ENCODE measurements at regions not wholly inside any gene's neighbourhood (a gene's known extent, or its start where the extent isn't known, plus 50 kb on each side); places are given as distances from the start of the nearest gene placed in this dataset.

DNA sequence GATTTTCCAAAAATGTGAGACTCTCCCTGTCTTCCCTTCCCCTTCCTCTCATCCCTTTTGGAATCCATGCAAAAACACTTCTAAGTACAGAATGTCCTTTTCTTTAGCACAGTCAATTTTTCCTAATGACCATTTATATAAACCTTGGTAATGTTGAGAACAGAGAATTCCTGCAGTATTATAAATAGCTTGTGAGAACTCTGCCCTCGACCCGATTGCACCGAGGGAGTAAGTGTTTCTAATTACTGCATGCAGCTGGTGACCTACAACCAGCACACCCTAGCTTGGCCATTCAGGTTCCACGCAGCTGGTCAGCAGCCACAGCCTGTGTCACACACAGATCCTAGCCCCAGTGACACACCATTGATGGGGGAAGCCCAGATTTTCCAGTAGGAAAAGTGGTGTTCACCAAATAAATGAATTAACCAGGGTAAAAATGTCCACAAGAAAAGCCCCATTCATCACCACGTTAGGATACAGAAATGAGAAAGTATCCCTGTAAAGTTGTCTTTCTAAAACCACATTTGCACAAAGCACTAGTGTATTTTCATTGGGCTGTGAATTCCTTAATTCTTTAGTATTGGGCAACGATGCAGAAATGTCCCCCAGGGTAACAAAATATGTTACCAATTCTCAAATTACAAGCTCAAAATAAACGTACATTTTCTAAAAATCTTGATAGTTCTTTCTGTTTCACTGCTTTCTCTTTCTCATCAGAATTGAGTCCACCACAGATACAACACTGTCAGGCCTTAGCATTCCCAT, 499.0 kb upstream of the KLF6 start:
- H3K4me1 Mint-ChIP-seq, result peaks cover 0 to 15% (median 5%) of the 10 kb centered on the region in 7 donors
- no peaks in the 10 kb centered on the region for H3K9me3 Mint-ChIP-seq
- H3K27ac ChIP-seq (ENCODE audit: low read depth, low read length), result no peak overlapping the region
- H3K9me3 ChIP-seq (ENCODE audit: control insufficient read depth in 2 of 3, low read length in 3 of 3), result no peaks in the 10 kb centered on the region
- no peak overlapping the region for H3K27ac Mint-ChIP-seq
- intact Hi-C loops (cut with micrococcal nuclease), result no loop called here
- no peak for DNase-seq
- POLR2A ChIA-PET, result interaction anchor here (0.9 kb wide), 1 partner anchor 17 kb away, joined by 3 read pairs; no protein-coding TSS in a partner anchor
- no peaks in the 10 kb centered on the region for H3K36me3 Mint-ChIP-seq
- no peaks in the 10 kb centered on the region for H3K36me3 ChIP-seq (ENCODE audit: control insufficient read depth in 2 of 3, insufficient read depth in 3 of 3, low read length in 3 of 3)
- peaks cover 0 to 6% (median 0%) of the 10 kb centered on the region in 5 donors for H3K27me3 Mint-ChIP-seq
- CTCF ChIA-PET, result no interaction called here
- no peaks in the 10 kb centered on the region for H3K27me3 ChIP-seq (ENCODE audit: control insufficient read depth in 2 of 2, insufficient read depth in 2 of 2, low read length in 2 of 2)
- no peak overlapping the region for H3K4me3 Mint-ChIP-seq
- H3K4me3 ChIP-seq (ENCODE audit: low read length), result no peak overlapping the region
- H3K4me1 ChIP-seq (ENCODE audit: control insufficient read depth in 2 of 2, insufficient read depth in 2 of 2, low read length in 2 of 2), result no peaks in the 10 kb centered on the region
- no peak for ATAC-seq

DNA sequence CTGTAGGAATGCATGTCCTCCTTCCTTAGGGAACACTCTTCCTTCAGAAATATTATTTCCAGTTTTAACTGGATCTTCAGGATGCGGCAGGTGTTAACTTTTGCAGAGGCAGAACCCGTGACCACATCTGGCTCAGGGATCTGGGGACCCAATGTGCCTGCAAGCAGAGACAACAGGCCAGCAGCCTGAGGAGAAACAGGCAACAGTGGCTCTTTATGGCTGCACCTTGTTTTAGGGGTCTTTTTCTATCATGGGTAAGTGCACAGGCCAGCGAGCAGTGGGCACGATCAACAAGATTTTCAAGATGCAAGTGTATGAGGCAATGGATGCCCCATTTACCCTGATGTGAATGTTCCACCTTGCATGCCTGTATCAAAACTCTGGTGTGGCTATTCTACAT, 497.5 kb upstream of the KLF6 start:
- H3K4me1 Mint-ChIP-seq, result peaks cover 0 to 15% (median 5%) of the 10 kb centered on the region in 7 donors
- Histone ChIP-seq H3K27me3 (ENCODE audit: control insufficient read depth in 2 of 2, insufficient read depth in 2 of 2, low read length in 2 of 2) (no peaks in the 10 kb centered on the region), H3K9me3 (ENCODE audit: control insufficient read depth in 2 of 3, low read length in 3 of 3) (no peaks in the 10 kb centered on the region), H3K4me1 (ENCODE audit: control insufficient read depth in 2 of 2, insufficient read depth in 2 of 2, low read length in 2 of 2) (no peaks in the 10 kb centered on the region), H3K36me3 (ENCODE audit: control insufficient read depth in 2 of 3, insufficient read depth in 3 of 3, low read length in 3 of 3) (no peaks in the 10 kb centered on the region), H3K27ac (ENCODE audit: low read depth, low read length) (no peak overlapping the region), H3K4me3 (ENCODE audit: low read length) (no peak overlapping the region)
- H3K27ac Mint-ChIP-seq, result no peak overlapping the region
- H3K36me3 Mint-ChIP-seq, result no peaks in the 10 kb centered on the region
- ATAC-seq, result no peak
- CTCF ChIA-PET, result no interaction called here
- no peak for DNase-seq
- POLR2A ChIA-PET, result no interaction called here
- no peak overlapping the region for H3K4me3 Mint-ChIP-seq
- peaks cover 0 to 3% (median 0%) of the 10 kb centered on the region in 5 donors for H3K27me3 Mint-ChIP-seq
- intact Hi-C loops (cut with micrococcal nuclease), result no loop called here
- no peaks in the 10 kb centered on the region for H3K9me3 Mint-ChIP-seq

DNA sequence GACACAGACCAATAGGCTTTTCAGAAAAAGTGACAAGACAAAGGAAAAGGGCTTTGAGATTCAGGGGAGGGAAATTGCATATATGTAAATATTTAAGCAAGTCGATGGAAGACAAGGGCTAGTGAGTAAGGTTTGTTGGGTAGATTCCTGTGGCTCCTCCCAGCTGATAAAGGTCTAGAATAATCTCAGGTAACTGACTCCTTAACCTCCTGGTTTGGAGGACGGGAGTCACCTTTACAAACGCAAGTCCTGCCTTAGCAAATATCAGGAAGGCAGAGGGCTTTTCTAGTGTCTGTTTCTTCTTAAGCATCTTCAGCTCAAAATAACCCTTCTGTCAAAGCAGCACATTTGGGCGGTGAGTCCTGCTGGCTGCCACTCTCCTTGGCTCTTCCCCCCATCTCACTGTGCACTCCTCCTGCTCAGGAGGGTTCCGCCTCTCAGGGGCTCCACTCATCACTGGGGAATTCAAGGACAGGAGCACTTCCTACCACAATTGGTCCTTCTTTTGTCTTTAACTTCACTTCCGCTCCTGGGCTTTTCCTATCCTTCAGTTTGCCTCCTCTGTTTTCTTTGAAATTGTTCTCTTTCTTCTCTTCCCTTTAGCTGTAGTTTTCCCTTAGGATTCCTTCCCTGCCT, 496.3 kb upstream of the KLF6 start:
- no peak overlapping the region for H3K27ac Mint-ChIP-seq
- H3K27ac ChIP-seq (ENCODE audit: low read depth, low read length), result no peak overlapping the region
- no peak overlapping the region for H3K4me3 Mint-ChIP-seq
- intact Hi-C loops (cut with micrococcal nuclease), result no loop called here
- ATAC-seq (no peak), DNase-seq (no peak)
- H3K9me3 Mint-ChIP-seq, result no peaks in the 10 kb centered on the region
- H3K4me1 Mint-ChIP-seq, result peaks cover 0 to 14% (median 5%) of the 10 kb centered on the region in 7 donors
- no peaks in the 10 kb centered on the region for H3K27me3 ChIP-seq (ENCODE audit: control insufficient read depth in 2 of 2, insufficient read depth in 2 of 2, low read length in 2 of 2)
- H3K36me3 ChIP-seq (ENCODE audit: control insufficient read depth in 2 of 3, insufficient read depth in 3 of 3, low read length in 3 of 3), result no peaks in the 10 kb centered on the region
- peaks cover 0 to 6% (median 0%) of the 10 kb centered on the region in 5 donors for H3K27me3 Mint-ChIP-seq
- H3K9me3 ChIP-seq (ENCODE audit: control insufficient read depth in 2 of 3, low read length in 3 of 3), result no peaks in the 10 kb centered on the region
- POLR2A ChIA-PET, result no interaction called here
- no peaks in the 10 kb centered on the region for H3K4me1 ChIP-seq (ENCODE audit: control insufficient read depth in 2 of 2, insufficient read depth in 2 of 2, low read length in 2 of 2)
- no peak overlapping the region for H3K4me3 ChIP-seq (ENCODE audit: low read length)
- no peaks in the 10 kb centered on the region for H3K36me3 Mint-ChIP-seq
- CTCF ChIA-PET, result no interaction called here

- no peak for DNase-seq
- Histone ChIP-seq H3K4me1 (ENCODE audit: control insufficient read depth in 2 of 2, insufficient read depth in 2 of 2, low read length in 2 of 2) (no peaks in the 10 kb centered on the region), H3K27me3 (ENCODE audit: control insufficient read depth in 2 of 2, insufficient read depth in 2 of 2, low read length in 2 of 2) (no peaks in the 10 kb centered on the region), H3K27ac (ENCODE audit: low read depth, low read length) (no peak overlapping the region), H3K36me3 (ENCODE audit: control insufficient read depth in 2 of 3, insufficient read depth in 3 of 3, low read length in 3 of 3) (no peaks in the 10 kb centered on the region), H3K4me3 (ENCODE audit: low read length) (no peak overlapping the region), H3K9me3 (ENCODE audit: control insufficient read depth in 2 of 3, low read length in 3 of 3) (no peaks in the 10 kb centered on the region)
- intact Hi-C loops (cut with micrococcal nuclease), result no loop called here
- no peaks in the 10 kb centered on the region for H3K36me3 Mint-ChIP-seq
- no peak for ATAC-seq
- peaks cover 0 to 11% (median 5%) of the 10 kb centered on the region in 7 donors for H3K4me1 Mint-ChIP-seq
- ChIA-PET POLR2A (no interaction called here), CTCF (no interaction called here)
- H3K4me3 Mint-ChIP-seq, result no peak overlapping the region
- H3K27ac Mint-ChIP-seq, result no peak overlapping the region
- peaks cover 0 to 8% (median 0%) of the 10 kb centered on the region in 5 donors for H3K27me3 Mint-ChIP-seq
- no peaks in the 10 kb centered on the region for H3K9me3 Mint-ChIP-seq
These were observed 495.6 kb upstream of the KLF6 start for GRCh38 chr10:4280461-4281189.

DNA sequence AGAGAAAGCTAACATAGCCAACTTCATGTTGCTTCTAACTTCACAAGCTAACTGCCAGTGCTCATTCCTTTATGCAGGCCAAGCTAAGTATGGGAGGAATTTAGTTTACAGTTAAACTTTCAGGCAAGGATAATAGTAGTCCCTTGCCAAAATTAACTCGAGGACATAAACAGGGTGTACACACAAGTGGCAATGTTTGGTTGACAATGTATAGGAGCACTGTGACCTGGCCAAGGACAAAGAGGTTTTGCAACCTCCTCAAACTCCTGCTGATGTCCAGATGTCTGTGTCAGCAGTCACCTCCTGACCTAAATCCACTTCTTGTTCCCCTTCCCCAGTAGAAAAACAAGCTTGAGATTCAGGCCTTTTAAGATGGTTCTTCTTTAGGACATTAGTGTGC, 494.6 kb upstream of the KLF6 start:
- Histone ChIP-seq H3K27me3 (ENCODE audit: control insufficient read depth in 2 of 2, insufficient read depth in 2 of 2, low read length in 2 of 2) (no peaks in the 10 kb centered on the region), H3K9me3 (ENCODE audit: control insufficient read depth in 2 of 3, low read length in 3 of 3) (no peaks in the 10 kb centered on the region), H3K36me3 (ENCODE audit: control insufficient read depth in 2 of 3, insufficient read depth in 3 of 3, low read length in 3 of 3) (no peaks in the 10 kb centered on the region), H3K4me1 (ENCODE audit: control insufficient read depth in 2 of 2, insufficient read depth in 2 of 2, low read length in 2 of 2) (no peaks in the 10 kb centered on the region), H3K4me3 (ENCODE audit: low read length) (no peak overlapping the region), H3K27ac (ENCODE audit: low read depth, low read length) (no peak overlapping the region)
- Mint-ChIP-seq H3K4me3 (no peak overlapping the region), H3K4me1 (peaks cover 0 to 4% (median 0%) of the 10 kb centered on the region in 7 donors), H3K36me3 (no peaks in the 10 kb centered on the region), H3K27ac (no peak overlapping the region), H3K9me3 (no peaks in the 10 kb centered on the region), H3K27me3 (peaks cover 0 to 8% (median 1%) of the 10 kb centered on the region in 5 donors)
- ATAC-seq, result no peak
- DNase-seq, result no peak
- ChIA-PET CTCF (no interaction called here), POLR2A (no interaction called here)
- intact Hi-C loops (cut with micrococcal nuclease), result no loop called here

DNA sequence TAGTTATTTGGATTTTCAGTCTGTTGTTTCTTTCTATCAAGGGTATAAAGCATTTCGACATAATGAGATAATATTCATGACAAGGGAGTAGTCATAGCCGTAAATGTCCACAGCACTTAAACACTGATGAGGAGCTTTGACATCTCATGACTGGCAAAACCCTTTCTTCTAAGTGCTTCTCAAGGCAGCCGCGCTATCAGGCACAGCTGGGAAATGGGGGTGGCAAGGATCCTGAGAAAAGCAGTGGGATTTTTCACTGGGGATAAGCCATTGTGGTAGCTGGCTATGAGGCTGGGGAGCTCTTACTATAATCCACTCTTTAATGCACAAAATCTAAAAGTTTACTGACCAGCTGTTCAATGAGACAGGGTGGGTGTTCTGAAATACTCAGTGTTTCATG, 493.2 kb upstream of the KLF6 start:
- Histone ChIP-seq H3K4me1 (ENCODE audit: control insufficient read depth in 2 of 2, insufficient read depth in 2 of 2, low read length in 2 of 2) (no peaks in the 10 kb centered on the region), H3K27me3 (ENCODE audit: control insufficient read depth in 2 of 2, insufficient read depth in 2 of 2, low read length in 2 of 2) (no peaks in the 10 kb centered on the region), H3K9me3 (ENCODE audit: control insufficient read depth in 2 of 3, low read length in 3 of 3) (no peaks in the 10 kb centered on the region), H3K27ac (ENCODE audit: low read depth, low read length) (no peak overlapping the region), H3K4me3 (ENCODE audit: low read length) (no peak overlapping the region), H3K36me3 (ENCODE audit: control insufficient read depth in 2 of 3, insufficient read depth in 3 of 3, low read length in 3 of 3) (no peaks in the 10 kb centered on the region)
- H3K27me3 Mint-ChIP-seq, result peaks cover 0 to 8% (median 3%) of the 10 kb centered on the region in 5 donors
- POLR2A ChIA-PET, result no interaction called here
- DNase-seq (no peak), ATAC-seq (no peak)
- no peak overlapping the region for H3K4me3 Mint-ChIP-seq
- peaks cover 0 to 3% (median 0%) of the 10 kb centered on the region in 11 donors for H3K9me3 Mint-ChIP-seq
- no peak overlapping the region for H3K27ac Mint-ChIP-seq
- CTCF ChIA-PET, result no interaction called here
- intact Hi-C loops (cut with micrococcal nuclease), result no loop called here
- H3K4me1 Mint-ChIP-seq, result no peaks in the 10 kb centered on the region
- H3K36me3 Mint-ChIP-seq, result no peaks in the 10 kb centered on the region

All from naive thymus-derived CD4-positive, alpha-beta T cell (primary cell).